SK-N-SH treated with all-trans-retinoic acid at 6 μM for 48 hours (cell line): ENCODE measurements at regions not wholly inside any gene's neighbourhood (a gene's known extent, or its start where the extent isn't known, plus 50 kb on each side); places are given as distances from the start of the nearest gene placed in this dataset.

Experiments used
- CREB5 ChIP-seq: fragments of 250-450 bp; sonication (Bioruptor Pico); IDR thresholded peaks from 2 replicates; pipeline ENCODE4 v1.5.1; 2020; ENCODE audit warnings: low read depth, mild to moderate bottlenecking, moderate library complexity
- CSDC2 ChIP-seq: fragments of 250-450 bp; sonication (Bioruptor Pico); IDR thresholded peaks from 2 replicates; pipeline ENCODE4 v1.5.0; 2020; ENCODE audit warnings: mild to moderate bottlenecking, moderate library complexity
- PATZ1 ChIP-seq: fragments of 250-450 bp; sonication (Bioruptor Pico); IDR thresholded peaks from 2 replicates; pipeline ENCODE4 v1.8.0; 2020; ENCODE audit warnings: mild to moderate bottlenecking, moderate library complexity, borderline replicate concordance
- RARB ChIP-seq: fragments of 250-450 bp; sonication (Bioruptor Pico); IDR thresholded peaks from 2 replicates; pipeline ENCODE4 v1.8.0; 2021; ENCODE audit warnings: mild to moderate bottlenecking, moderate library complexity
- ZFP30 ChIP-seq: fragments of 450-650 bp; formaldehyde crosslinking; IDR thresholded peaks from 2 replicates; pipeline ENCODE4 v1.5.0; 2022; ENCODE audit warnings: mild to moderate bottlenecking, moderate library complexity

- TF ChIP-seq RARB (CRISPR knock-in tag) (no peak), CREB5 (CRISPR knock-in tag) (no peak), CSDC2 (CRISPR knock-in tag) (no peak), PATZ1 (CRISPR knock-in tag) (no peak), ZFP30 (CRISPR knock-in tag) (no peak)
Measured at GRCh38 chr3:94887065-94887464, 824.2 kb downstream of the NSUN3 start.
